Limb (tissue), 2 donors: ENCODE measurements at regions not wholly inside any gene's neighbourhood (a gene's known extent, or its start where the extent isn't known, plus 50 kb on each side); places are given as distances from the start of the nearest gene placed in this dataset.
A peak's percentile ranks its signal among the peaks of the same experiment; 100 is the strongest.
"Not testable (repeated sequence)": the region's sequence is repeated elsewhere in the genome, so short reads cannot be mapped to it uniquely, and the experiment has no call there.

Experiments
- DNase-seq, 2 donors: peaks; one replicate each; pipeline ENCODE4 v3.0.0-alpha.2; 2016; ENCODE audit errors: extremely low spot score in 2 of 2

- DNase-seq = no peak
Observed at GRCh38 chr19:57026476-57026875, 93.3 kb upstream of the USP29 start.

DNA sequence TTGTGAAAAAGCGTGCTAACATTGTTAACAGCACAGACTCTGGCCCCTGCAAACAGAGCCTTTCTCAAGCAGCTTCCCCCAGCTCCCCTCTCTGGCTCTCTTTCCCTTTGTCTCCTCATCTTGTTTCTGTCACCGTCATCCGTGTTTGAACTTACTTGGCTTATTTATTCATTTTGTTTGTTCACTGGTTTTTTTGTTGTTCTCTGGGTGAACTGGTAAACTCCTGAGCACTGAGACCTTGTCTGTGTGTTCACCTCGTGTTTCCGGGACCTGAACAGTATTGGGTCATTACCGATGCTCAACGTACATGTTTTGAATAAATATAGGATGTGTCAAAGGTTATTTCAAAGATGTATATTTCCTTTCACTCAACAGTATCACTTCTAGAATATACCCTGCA lies 92.4 kb upstream of the USP29 start:
- DNase-seq = no peak

GRCh38 chr19:57028804-57029525 lies 90.8 kb upstream of the USP29 start:
- DNase-seq = no peak

- no peak for DNase-seq
Observed at GRCh38 chr19:57031106-57031505, 88.7 kb upstream of the USP29 start.

- no peak for DNase-seq
Observed at GRCh38 chr19:57033576-57033975, 86.2 kb upstream of the USP29 start.

GRCh38 chr19:57034544-57034943 lies 85.2 kb upstream of the USP29 start:
- no peak for DNase-seq

GRCh38 chr19:57035740-57036139 lies 84.0 kb upstream of the USP29 start:
- DNase-seq = not testable (repeated sequence)

GRCh38 chr19:57037556-57037955 lies 82.2 kb upstream of the USP29 start:
- DNase-seq = no peak

- DNase-seq = no peak
Observed at GRCh38 chr19:57047743-57048142, 72.0 kb upstream of the USP29 start.

GRCh38 chr19:57050863-57051262 lies 68.9 kb upstream of the USP29 start:
- no peak for DNase-seq

DNA sequence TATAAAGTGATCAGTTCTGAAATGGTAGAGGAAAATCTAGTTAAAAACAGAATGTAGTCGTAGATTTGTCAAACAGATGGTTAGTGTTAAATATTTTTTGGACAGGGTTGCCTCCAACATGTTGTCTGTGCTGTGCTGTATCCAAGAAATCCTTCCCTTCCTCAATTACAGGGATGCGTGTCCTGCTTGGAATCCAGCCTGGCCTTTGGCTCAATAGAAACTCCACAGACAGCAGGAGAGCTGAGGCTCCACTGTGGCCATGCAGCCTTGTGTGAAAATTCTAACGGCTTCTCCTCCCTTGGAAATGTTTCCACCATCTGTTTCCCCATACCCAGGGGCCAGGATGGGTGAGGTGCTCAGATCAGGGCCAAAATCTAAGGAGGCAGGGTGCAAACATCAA lies 67.7 kb upstream of the USP29 start:
- peak in 1 of 2 donors; percentile 84 for DNase-seq

DNA sequence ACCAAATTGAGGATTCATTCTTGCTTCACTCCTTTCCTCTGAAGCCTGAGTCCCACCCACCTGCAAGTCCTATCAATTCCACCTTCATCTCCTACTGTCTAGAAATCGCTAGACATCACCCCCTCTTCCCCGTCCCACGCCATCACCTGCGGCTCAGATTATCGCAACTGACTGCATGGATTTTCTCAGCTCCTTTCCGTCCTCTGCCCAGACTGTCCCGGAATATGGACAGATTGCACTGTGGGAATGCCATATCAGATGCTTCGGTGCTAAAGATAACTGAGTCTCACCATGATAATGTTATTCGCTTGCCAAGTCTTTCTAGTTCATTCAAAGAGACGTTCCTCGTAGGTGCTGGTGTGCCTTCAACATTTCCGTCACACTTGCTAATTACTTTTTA lies 66.4 kb upstream of the USP29 start:
- no peak for DNase-seq

DNA sequence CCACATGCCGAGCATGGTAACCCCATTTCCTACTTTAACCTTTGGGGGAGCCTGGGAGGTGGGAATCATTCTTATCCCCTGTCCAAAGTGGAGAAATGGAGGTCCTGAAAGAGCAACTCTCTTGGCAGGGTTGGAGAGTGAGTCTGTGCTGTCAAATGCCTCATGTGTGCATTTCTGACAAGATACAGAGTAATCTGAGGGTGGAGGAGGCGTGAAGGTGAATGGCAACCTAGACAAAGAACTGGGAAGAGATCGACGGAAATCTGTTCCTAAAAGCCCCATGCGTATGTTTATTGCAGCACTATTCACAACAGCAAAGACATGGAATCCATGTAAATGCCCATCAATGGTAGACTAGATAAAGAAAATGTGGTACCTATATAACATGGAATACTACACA lies 63.8 kb upstream of the USP29 start:
- DNase-seq = no peak

DNA sequence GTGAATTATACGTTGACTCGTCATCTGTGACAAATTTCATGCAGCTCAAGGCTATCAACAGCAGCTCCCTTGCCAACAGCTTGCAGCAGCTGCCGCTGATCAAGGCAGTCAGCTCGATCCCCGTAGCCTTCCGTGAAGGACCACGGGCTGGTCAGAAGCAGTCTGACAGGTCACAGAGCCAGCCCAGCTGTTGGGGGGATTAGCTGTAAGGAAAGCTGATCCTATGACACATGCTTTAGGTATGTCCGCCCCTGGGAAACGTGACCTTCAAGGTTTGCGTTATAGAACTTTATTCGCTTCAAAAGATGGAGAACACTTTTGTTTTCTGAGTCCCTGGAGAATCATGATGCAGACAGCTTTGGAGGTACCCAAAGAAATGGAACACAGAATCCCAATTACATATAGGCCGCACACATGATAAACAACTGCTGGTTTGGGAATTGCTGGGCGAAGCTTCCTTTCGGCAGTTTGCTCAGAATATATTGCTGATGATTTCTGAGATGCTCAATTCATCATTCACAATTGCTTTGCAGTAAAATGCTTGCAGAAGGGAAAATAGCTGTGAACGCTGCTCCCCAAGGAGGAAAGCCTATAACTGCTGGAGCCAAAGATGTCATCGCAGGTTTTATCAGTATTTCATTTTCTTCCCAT lies 62.6 kb upstream of the USP29 start:
- peak; percentile 83 to 94 for DNase-seq

DNA sequence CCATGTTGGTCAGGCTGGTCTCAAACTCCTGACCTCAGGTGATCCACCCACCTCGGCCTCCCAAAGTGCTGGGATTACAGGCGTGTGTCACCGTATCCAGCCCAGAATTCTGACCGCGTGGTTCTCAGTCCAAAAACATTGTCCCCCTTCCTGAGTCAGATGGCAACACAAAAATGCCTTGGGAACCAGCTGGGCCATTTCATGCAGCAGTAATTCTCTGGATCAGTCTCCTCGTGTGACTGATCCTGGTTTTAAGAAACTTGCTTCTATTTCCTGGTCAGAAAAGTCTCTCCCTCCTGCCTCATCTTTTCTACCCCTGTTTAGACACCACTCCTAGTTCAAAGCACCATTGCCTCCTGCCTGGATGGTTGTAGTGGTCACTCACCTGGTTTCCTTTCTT lies 60.9 kb upstream of the USP29 start:
- DNase-seq = no peak

GRCh38 chr19:57063070-57063469 lies 56.7 kb upstream of the USP29 start:
- no peak for DNase-seq

- no peak for DNase-seq
Observed at GRCh38 chr19:57067440-57067839, 52.3 kb upstream of the USP29 start.

GRCh38 chr19:57068311-57068710 lies 51.5 kb upstream of the USP29 start:
- DNase-seq = peak in 1 of 2 donors; percentile 37

DNA sequence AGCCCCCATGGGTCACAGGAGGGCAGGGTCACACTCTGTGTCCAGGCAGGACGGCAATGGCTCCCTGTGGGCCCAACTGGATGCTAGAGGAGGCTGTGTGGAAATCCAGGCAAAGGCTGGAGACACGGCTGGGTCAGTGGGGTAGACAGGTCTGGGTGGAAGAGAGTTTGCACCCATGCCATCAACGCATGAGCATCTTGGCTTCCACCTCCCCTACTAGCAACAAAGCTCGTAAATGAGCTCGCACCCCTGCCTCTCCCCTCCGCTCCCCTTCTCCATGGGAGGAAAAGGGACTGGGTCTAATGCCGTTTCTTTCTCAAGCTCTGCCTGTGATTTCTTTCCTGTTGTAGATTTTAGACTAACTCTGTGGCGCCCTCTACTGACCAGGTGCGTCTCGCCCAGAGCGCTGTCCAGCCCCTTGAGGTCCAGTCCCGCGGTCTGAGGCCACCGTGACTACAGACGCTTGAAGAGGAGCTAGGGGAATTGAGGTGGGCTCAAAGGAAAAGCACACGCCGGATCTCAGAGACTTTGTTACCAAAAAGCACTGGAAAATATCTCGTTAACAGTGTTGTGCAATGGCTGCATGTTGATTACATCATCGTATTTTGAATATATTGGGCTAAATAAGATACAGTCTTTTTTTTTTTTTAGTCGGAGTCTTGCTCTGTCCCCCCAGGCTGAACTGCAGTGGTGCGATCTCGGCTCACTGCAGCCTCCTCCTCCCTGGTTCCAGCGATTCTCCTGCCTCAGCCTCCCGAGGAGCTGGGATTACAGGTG lies 50.7 kb upstream of the USP29 start:
- peak; percentile 76 to 82 for DNase-seq
